Lung (tissue), 11 donors: ENCODE measurements at regions not wholly inside any gene's neighbourhood (a gene's known extent, or its start where the extent isn't known, plus 50 kb on each side); places are given as distances from the start of the nearest gene placed in this dataset.

Experiments
- ATAC-seq: fragments of 200-7000 bp; cut with Tn5 transposase; one replicate; pipeline ENCODE4 v1.9.1; 2020; ENCODE audit warnings: moderate number of reproducible peaks; ENCODE audit not compliant: insufficient read depth, low FRiP score
- DNase-seq, 3 donors: peaks; one replicate each; pipeline ENCODE4 v3.0.0-alpha.2; 2013 to 2017
- H3K27ac ChIP-seq, 2 donors: one replicate each; pipeline ENCODE4 v1.5.1; 2013; ENCODE audit warnings: mild to moderate bottlenecking in 2 of 2, moderate library complexity in 2 of 2, control low read depth in 1 of 2, inconsistent platforms in 1 of 2, low read depth in 1 of 2, low read length in 1 of 2
- H3K27me3 ChIP-seq, 3 donors: one replicate each; pipeline ENCODE4 v1.5.1; 2013; ENCODE audit warnings: low read length in 2 of 3; ENCODE audit not compliant: control insufficient read depth in 3 of 3, insufficient read depth in 3 of 3
- H3K36me3 ChIP-seq, 4 donors: one replicate each; pipeline ENCODE4 v1.5.1; 2013; ENCODE audit warnings: low read length in 4 of 4, mild to moderate bottlenecking in 1 of 4, moderate library complexity in 1 of 4; ENCODE audit not compliant: control insufficient read depth in 4 of 4, insufficient read depth in 4 of 4
- H3K4me1 ChIP-seq, 5 donors: one replicate each; pipeline ENCODE4 v1.5.1; 2013; ENCODE audit warnings: low read length in 5 of 5, mild to moderate bottlenecking in 2 of 5, moderate library complexity in 1 of 5; ENCODE audit not compliant: control insufficient read depth in 5 of 5, insufficient read depth in 5 of 5
- H3K4me3 ChIP-seq: one replicate; pipeline ENCODE4 v1.5.1; 2013; ENCODE audit warnings: mild to moderate bottlenecking, control low read depth, moderate library complexity
- H3K9ac ChIP-seq, 2 donors: one replicate each; pipeline ENCODE4 v1.5.1; 2013; ENCODE audit warnings: low read length in 2 of 2, control low read depth in 1 of 2; ENCODE audit not compliant: insufficient read depth in 1 of 2
- H3K9me3 ChIP-seq, 4 donors: one replicate each; pipeline ENCODE4 v1.5.1; 2013; ENCODE audit warnings: low read length in 3 of 4, mild to moderate bottlenecking in 1 of 4, moderate library complexity in 1 of 4; ENCODE audit not compliant: control insufficient read depth in 4 of 4, insufficient read depth in 3 of 4
- WGBS, 2 donors: extraction: QIAGEN DNeasy Blood & Tissue Kit; methylation state at CpG; one replicate each; pipeline ENCODE4 v1.1.7; 2013; 5-methylcytosine and 5-hydroxymethylcytosine counted together
- TF ChIP-seq, protein P1 (sequence below): IDR thresholded peaks from 2 replicates; pipeline ENCODE4 v1.5.1; 2012; ENCODE audit warnings: mild to moderate bottlenecking; ENCODE audit errors: control extremely low read depth, extremely low read depth
- donor health status: control.
- donor health status: control.
- donor health status: Bipolar disorder and iron deficiency.
- donor health status: healthy.
- donor health status: DM: yes; HTN: yes; CAD: no.

DNA sequence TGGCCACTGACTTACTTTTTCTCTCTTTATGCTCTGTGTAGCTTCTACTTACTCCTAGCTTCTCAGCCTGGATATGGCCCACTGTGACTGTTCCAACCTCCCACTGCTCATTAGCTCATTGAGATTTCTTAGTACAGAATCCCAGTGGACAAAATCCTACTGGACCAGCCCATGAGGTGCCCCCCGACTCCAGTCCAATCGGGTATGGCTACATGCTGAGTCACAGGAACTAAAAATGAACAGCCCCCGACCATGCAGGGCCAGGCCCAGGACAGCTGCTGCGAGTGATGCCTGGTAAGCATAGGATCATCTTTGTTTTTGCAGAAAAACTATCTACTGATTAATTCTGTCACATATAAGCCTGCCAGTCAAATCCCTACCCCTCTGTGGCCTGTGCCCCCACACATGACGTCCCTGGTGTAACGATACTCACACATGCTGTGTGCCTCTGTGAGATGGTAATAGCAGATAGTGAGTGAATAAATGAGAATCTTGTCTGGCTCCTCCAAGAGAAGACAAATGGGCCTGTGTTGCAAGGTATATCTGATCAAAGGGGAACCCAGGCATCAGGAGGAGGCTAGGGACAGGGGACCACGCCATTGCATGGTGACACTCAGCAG lies 85.9 kb upstream of the KLF7 start:
- WGBS, 2 donors: 71 to 80% methylated on average over 7 of the region's 7 CpGs
- ATAC-seq (no peak), DNase-seq (no peak)
- Histone ChIP-seq H3K4me3 (no peak overlapping the region), H3K27me3 (peaks cover 0 to 3% (median 0%) of the 10 kb centered on the region in 3 donors), H3K9me3 (no peaks in the 10 kb centered on the region), H3K9ac (no peak overlapping the region), H3K27ac (no peak overlapping the region), H3K4me1 (peaks cover 0 to 4% (median 0%) of the 10 kb centered on the region in 5 donors), H3K36me3 (no peaks in the 10 kb centered on the region)
- TF ChIP-seq, protein P1, sequence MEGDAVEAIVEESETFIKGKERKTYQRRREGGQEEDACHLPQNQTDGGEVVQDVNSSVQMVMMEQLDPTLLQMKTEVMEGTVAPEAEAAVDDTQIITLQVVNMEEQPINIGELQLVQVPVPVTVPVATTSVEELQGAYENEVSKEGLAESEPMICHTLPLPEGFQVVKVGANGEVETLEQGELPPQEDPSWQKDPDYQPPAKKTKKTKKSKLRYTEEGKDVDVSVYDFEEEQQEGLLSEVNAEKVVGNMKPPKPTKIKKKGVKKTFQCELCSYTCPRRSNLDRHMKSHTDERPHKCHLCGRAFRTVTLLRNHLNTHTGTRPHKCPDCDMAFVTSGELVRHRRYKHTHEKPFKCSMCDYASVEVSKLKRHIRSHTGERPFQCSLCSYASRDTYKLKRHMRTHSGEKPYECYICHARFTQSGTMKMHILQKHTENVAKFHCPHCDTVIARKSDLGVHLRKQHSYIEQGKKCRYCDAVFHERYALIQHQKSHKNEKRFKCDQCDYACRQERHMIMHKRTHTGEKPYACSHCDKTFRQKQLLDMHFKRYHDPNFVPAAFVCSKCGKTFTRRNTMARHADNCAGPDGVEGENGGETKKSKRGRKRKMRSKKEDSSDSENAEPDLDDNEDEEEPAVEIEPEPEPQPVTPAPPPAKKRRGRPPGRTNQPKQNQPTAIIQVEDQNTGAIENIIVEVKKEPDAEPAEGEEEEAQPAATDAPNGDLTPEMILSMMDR: no peak

DNA sequence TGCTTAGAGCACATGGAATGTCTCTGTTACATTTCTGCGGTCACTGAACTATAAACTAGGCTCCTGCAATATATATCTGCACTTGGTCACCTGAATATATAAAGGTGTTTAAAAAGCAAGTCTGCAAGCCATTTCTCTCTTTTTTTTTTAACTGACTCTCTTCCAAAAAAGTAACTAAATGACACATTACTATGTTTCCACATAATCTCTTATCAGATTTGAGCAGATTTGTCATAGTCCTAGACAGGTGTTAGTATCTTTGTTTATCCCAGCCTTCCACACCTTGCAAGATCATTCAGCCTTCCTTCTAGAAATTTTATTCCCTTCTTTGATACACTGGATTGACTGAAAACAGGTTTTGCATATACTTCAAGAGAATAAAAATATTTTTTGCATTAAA lies 86.7 kb upstream of the KLF7 start:
- no peak overlapping the region for H3K4me3 ChIP-seq
- no peak overlapping the region for H3K27ac ChIP-seq
- peaks cover 0 to 3% (median 0%) of the 10 kb centered on the region in 3 donors for H3K27me3 ChIP-seq
- no peak for DNase-seq
- TF ChIP-seq, protein P1: no peak
- no peak for ATAC-seq
- H3K36me3 ChIP-seq: no peaks in the 10 kb centered on the region
- 91 to 92% methylated on average over 1 of the region's 1 CpG for WGBS, 2 donors
- H3K9me3 ChIP-seq: no peaks in the 10 kb centered on the region
- H3K9ac ChIP-seq: no peak overlapping the region
- H3K4me1 ChIP-seq: peaks cover 0 to 12% (median 0%) of the 10 kb centered on the region in 5 donors

DNA sequence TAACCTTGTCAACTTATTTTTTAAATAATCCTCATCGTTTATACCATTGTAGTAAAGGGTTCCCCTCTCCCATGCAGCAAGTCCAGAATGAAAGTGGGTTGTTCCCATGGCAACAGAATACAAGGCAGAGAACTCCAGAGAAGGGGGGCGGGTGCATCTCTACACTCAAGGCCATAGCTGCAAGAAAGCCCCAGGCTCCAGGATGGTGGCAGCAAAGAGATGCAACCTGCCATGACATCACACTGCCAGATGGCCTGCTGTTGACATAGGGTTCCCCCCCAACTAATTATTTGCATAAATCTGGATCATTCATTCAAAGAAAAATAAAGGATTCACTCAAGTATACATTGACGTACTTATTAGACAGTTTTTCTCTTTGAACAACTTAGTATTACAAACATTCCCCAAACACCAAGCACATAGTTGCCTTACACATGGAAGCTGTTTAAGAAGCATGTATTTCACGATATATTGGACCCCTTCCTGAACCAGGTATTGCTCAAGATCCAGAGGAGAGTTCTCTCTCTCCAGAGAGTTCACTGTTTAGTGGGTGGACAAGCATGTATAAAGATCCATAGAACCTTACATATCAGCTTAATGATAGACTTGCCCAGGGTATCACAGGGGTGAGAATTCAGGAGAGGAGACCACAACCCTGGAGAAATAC lies 87.4 kb upstream of the KLF7 start:
- Histone ChIP-seq H3K4me3 (no peak overlapping the region), H3K27me3 (peaks cover 0 to 4% (median 0%) of the 10 kb centered on the region in 3 donors), H3K27ac (no peak overlapping the region), H3K9me3 (no peaks in the 10 kb centered on the region), H3K36me3 (no peaks in the 10 kb centered on the region), H3K9ac (no peak overlapping the region), H3K4me1 (peaks cover 0 to 17% (median 0%) of the 10 kb centered on the region in 5 donors)
- WGBS, 2 donors: 81 to 85% methylated on average over 4 of the region's 4 CpGs
- DNase-seq (no peak), ATAC-seq (no peak)
- TF ChIP-seq, protein P1: no peak
